22Rv1 (cell line): ENCODE measurements at regions not wholly inside any gene's neighbourhood (a gene's known extent, or its start where the extent isn't known, plus 50 kb on each side); places are given as distances from the start of the nearest gene placed in this dataset.

Experiments used
- H3K27ac ChIP-seq: fragments of 450-650 bp; 2 replicates; pipeline ENCODE4 v1.5.1; 2017
- ZFX ChIP-seq: fragments of 450-650 bp; IDR thresholded peaks from 2 replicates; pipeline ENCODE4 v1.6.1; 2017; ENCODE audit warnings: antibody characterized with exemption, borderline replicate concordance
- TF ChIP-seq, protein P1 (sequence below): fragments of 450-650 bp; IDR thresholded peaks from 2 replicates; pipeline ENCODE4 v1.5.1; 2017; ENCODE audit warnings: mild to moderate bottlenecking

GRCh38 chr15:31560643-31561042 is 234.0 kb downstream of the KLF13 start:
- no peak overlapping the region for H3K27ac ChIP-seq
- TF ChIP-seq ZFX = no peak
- TF ChIP-seq, protein P1, sequence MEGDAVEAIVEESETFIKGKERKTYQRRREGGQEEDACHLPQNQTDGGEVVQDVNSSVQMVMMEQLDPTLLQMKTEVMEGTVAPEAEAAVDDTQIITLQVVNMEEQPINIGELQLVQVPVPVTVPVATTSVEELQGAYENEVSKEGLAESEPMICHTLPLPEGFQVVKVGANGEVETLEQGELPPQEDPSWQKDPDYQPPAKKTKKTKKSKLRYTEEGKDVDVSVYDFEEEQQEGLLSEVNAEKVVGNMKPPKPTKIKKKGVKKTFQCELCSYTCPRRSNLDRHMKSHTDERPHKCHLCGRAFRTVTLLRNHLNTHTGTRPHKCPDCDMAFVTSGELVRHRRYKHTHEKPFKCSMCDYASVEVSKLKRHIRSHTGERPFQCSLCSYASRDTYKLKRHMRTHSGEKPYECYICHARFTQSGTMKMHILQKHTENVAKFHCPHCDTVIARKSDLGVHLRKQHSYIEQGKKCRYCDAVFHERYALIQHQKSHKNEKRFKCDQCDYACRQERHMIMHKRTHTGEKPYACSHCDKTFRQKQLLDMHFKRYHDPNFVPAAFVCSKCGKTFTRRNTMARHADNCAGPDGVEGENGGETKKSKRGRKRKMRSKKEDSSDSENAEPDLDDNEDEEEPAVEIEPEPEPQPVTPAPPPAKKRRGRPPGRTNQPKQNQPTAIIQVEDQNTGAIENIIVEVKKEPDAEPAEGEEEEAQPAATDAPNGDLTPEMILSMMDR = no peak

- TF ChIP-seq, protein P1 = no peak
- no peak for TF ChIP-seq ZFX
- H3K27ac ChIP-seq = no peak overlapping the region
These were observed 234.5 kb downstream of the KLF13 start for GRCh38 chr15:31561156-31561555.

DNA sequence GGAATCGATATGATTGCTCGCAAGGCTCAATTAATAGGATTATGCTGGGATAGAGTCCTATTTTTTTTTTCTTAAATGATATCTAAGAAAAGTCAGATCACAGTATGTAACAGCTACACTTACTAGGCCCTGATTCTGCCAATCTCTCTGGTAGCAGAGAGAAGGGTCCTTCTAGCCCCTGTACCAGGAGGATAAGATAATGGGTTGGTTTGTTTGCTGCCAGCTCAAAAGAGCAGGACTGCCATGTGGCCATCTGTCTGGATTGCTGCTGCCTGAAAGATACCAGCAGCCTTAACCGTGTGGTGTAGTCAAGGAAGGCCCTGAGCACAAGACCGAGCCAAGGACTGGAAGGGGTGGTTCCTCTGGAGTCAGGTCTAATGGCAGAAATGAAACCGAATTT is 236.4 kb downstream of the KLF13 start:
- no peak overlapping the region for H3K27ac ChIP-seq
- no peak for TF ChIP-seq ZFX
- TF ChIP-seq, protein P1 = no peak

GRCh38 chr15:31563421-31563820 is 236.8 kb downstream of the KLF13 start:
- H3K27ac ChIP-seq = no peak overlapping the region
- no peak for TF ChIP-seq ZFX
- TF ChIP-seq, protein P1 = no peak

DNA sequence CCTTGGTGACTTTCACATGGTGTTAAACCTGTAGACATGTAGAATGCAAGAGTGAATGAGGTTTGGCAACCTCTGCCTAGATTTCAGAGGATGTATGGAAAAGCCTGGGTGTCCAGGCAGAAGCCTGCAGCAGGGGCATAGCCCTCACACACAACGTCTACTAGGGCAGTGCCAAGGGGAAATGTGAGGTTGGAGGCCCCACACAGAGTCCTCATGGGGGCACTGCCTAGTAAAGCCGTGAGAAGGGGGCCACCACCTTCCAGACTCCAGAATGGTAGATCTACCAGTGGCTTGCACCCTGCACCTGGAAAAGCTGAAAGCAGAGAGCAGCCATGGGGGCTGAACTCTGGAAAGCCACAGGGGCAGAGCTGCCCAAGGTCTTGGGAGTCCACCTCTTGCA is 241.2 kb downstream of the KLF13 start:
- H3K27ac ChIP-seq = no peak overlapping the region

GRCh38 chr15:31569836-31570235 is 243.2 kb downstream of the KLF13 start:
- no peak overlapping the region for H3K27ac ChIP-seq
- TF ChIP-seq ZFX = no peak
- TF ChIP-seq, protein P1 = no peak

More for the DNA sequence above, 241.2 kb downstream of the KLF13 start:
- TF ChIP-seq, protein P1 = no peak
- TF ChIP-seq ZFX = no peak

DNA sequence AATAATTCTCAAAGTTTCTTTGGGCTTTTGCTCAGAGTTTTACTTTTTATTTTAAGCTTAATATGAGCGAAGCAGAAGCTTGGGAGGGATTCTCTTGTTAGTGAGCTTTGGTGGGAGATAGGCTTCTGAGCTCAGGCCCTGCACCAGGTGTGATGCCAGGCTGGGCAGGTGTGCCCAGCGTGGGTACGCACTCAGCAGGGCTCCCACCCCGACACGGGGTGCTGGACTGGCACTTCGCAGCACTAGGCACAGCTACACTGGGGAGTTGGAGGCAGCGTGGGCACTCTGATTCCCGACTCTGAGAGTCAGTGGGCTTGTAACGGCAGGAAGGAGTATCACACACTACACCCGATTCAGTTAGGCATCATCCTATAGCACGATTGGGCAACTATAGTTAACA is 244.0 kb downstream of the KLF13 start:
- H3K27ac ChIP-seq = no peak overlapping the region
- TF ChIP-seq ZFX = no peak
- TF ChIP-seq, protein P1 = no peak
